ENCODE measurements at regions not wholly inside any gene's neighbourhood (a gene's known extent, or its start where the extent isn't known, plus 50 kb on each side); places are given as distances from the start of the nearest gene placed in this dataset.

- no peak for DNase-seq (ENCODE audit: low read depth)
Observed at GRCh38 chr9:113787871-113788270, 88.2 kb upstream of the ZNF618 start.

GRCh38 chr9:113788616-113789330 lies 87.3 kb upstream of the ZNF618 start:
- no peak for DNase-seq (ENCODE audit: low read depth)

GRCh38 chr9:113790093-113790492 lies 86.0 kb upstream of the ZNF618 start:
- DNase-seq (ENCODE audit: low read depth): no peak

GRCh38 chr9:113793558-113793957 lies 82.6 kb upstream of the ZNF618 start:
- DNase-seq (ENCODE audit: low read depth): no peak

- DNase-seq (ENCODE audit: low read depth): no peak
Observed at GRCh38 chr9:113794721-113795120, 81.4 kb upstream of the ZNF618 start.

GRCh38 chr9:113795811-113796392 lies 80.2 kb upstream of the ZNF618 start:
- DNase-seq (ENCODE audit: low read depth): no peak

GRCh38 chr9:113796646-113797426 lies 79.3 kb upstream of the ZNF618 start:
- no peak for DNase-seq (ENCODE audit: low read depth)

GRCh38 chr9:113798062-113799030 lies 77.8 kb upstream of the ZNF618 start:
- no peak for DNase-seq (ENCODE audit: low read depth)

- no peak for DNase-seq (ENCODE audit: low read depth)
Observed at GRCh38 chr9:113800276-113800675, 75.8 kb upstream of the ZNF618 start.

- DNase-seq (ENCODE audit: low read depth): no peak
Observed at GRCh38 chr9:113803811-113804589, 72.1 kb upstream of the ZNF618 start.

- DNase-seq (ENCODE audit: low read depth): no peak
Observed at GRCh38 chr9:113805486-113806132, 70.5 kb upstream of the ZNF618 start.

GRCh38 chr9:113807173-113808061 lies 68.7 kb upstream of the ZNF618 start:
- peak; percentile 8 for DNase-seq (ENCODE audit: low read depth)

GRCh38 chr9:113808391-113809358 lies 67.4 kb upstream of the ZNF618 start:
- DNase-seq (ENCODE audit: low read depth): no peak

- DNase-seq (ENCODE audit: low read depth): no peak
Observed at GRCh38 chr9:113817171-113817570, 58.9 kb upstream of the ZNF618 start.

GRCh38 chr9:113818391-113818790 lies 57.7 kb upstream of the ZNF618 start:
- DNase-seq (ENCODE audit: low read depth): no peak

GRCh38 chr9:113822315-113822714 lies 53.8 kb upstream of the ZNF618 start:
- no peak for DNase-seq (ENCODE audit: low read depth)

GRCh38 chr9:113823421-113823820 lies 52.7 kb upstream of the ZNF618 start:
- DNase-seq (ENCODE audit: low read depth): no peak
